ENCODE measurements at regions not wholly inside any gene's neighbourhood (a gene's known extent, or its start where the extent isn't known, plus 50 kb on each side); places are given as distances from the start of the nearest gene placed in this dataset.
"Not testable (repeated sequence)": the region's sequence is repeated elsewhere in the genome, so short reads cannot be mapped to it uniquely, and the experiment has no call there.

DNA sequence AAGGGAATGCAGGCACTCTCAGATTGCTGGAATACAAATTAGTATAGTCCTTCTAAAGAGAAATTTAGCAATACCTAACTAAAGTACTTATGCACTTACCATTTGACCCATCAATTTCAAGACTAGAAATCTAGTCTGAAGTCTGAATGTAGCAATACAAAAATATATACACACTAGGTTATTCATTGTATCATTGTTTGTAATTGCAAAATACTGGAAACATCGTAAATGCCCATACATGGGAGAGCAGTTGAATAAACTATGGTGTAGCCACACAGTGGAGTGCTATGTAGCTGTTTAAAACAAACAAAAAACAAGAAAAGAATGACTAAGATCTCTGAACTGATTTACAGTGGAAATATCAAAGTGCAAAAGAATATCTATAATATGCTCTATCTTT lies 346.4 kb downstream of the ZNF674 start:
- no peaks in the 10 kb centered on the region for H3K27me3 Mint-ChIP-seq (ENCODE audit: insufficient read depth, low read depth)
- no peak for TF ChIP-seq CTCF (IDR thresholded peaks at IDR 0.05)
- TF ChIP-seq EZH2phosphoT487 (IDR thresholded peaks at IDR 0.05) = no peak
- no peak for TF ChIP-seq EZH2 (IDR thresholded peaks at IDR 0.05)
- Histone ChIP-seq H3K4me2 (no peak overlapping the region), H4K20me1 (ENCODE audit: low read depth) (no peaks in the 10 kb centered on the region), H2AFZ (replicated peaks) (no peak overlapping the region), H3K9me3 (ENCODE audit: low read depth) (no peaks in the 10 kb centered on the region), H3K4me3 (no peak overlapping the region), H3K27ac (no peak overlapping the region), H3K9ac (no peak overlapping the region), H3K4me1 (no peaks in the 10 kb centered on the region), H3K27me3 (no peaks in the 10 kb centered on the region), H3K36me3 (no peaks in the 10 kb centered on the region), H3F3A (ENCODE audit: low read depth) (no peaks in the 10 kb centered on the region), H3K79me2 (ENCODE audit: low read depth) (no peaks in the 10 kb centered on the region)
- peaks cover 10% of the 10 kb centered on the region for H3K9me3 Mint-ChIP-seq
- no peak overlapping the region for H3K4me3 Mint-ChIP-seq
- no peaks in the 10 kb centered on the region for H3K36me3 Mint-ChIP-seq
- no peak overlapping the region for H3K27ac Mint-ChIP-seq
- peaks cover 3% of the 10 kb centered on the region for H3K4me1 Mint-ChIP-seq
- no peak for DNase-seq (ENCODE audit: low spot score)

DNA sequence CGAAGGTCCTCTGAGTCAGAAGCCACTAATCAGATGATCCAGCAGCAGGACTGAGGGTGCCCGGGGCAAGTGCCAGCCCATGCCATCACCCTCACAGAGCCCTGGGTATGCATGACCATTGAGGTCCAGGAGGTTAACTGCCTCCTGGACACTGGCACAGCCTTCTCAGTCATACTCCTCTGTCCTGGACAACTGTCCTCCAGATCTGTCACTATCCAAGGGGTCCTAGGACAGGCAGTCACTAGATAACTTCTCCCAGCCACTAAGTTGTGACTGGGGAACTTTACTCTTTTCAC lies 358.5 kb downstream of the ZNF674 start:
- H3K4me3 Mint-ChIP-seq; H3K79me2 ChIP-seq (ENCODE audit: low read depth); H4K20me1 ChIP-seq (ENCODE audit: low read depth); H3K4me2 ChIP-seq; H3K27ac Mint-ChIP-seq; H3K27ac ChIP-seq; H3F3A ChIP-seq (ENCODE audit: low read depth); H3K9me3 ChIP-seq (ENCODE audit: low read depth); H3K4me3 ChIP-seq; H3K9ac ChIP-seq; H3K27me3 Mint-ChIP-seq (ENCODE audit: insufficient read depth, low read depth); H2AFZ ChIP-seq (replicated peaks); H3K36me3 Mint-ChIP-seq; DNase-seq (ENCODE audit: low spot score); H3K27me3 ChIP-seq; H3K36me3 ChIP-seq; H3K4me1 Mint-ChIP-seq; H3K4me1 ChIP-seq: not testable (repeated sequence)
- peaks cover 15% of the 10 kb centered on the region for H3K9me3 Mint-ChIP-seq

GRCh38 chrX:46185923-46186810 lies 359.1 kb downstream of the ZNF674 start:
- H3K27ac ChIP-seq = no peak overlapping the region
- no peak overlapping the region for H3K4me3 Mint-ChIP-seq

More at GRCh38 chrX:46185923-46186810, 359.1 kb downstream of the ZNF674 start:
- TF ChIP-seq EZH2phosphoT487 (IDR thresholded peaks at IDR 0.05) (no peak), EZH2 (IDR thresholded peaks at IDR 0.05) (no peak), CTCF (IDR thresholded peaks at IDR 0.05) (no peak)
- no peaks in the 10 kb centered on the region for H3K36me3 ChIP-seq
- no peaks in the 10 kb centered on the region for H4K20me1 ChIP-seq (ENCODE audit: low read depth)
- Mint-ChIP-seq H3K27ac (no peak overlapping the region), H3K9me3 (peaks cover 18% of the 10 kb centered on the region), H3K27me3 (ENCODE audit: insufficient read depth, low read depth) (peaks cover 1% of the 10 kb centered on the region), H3K4me1 (no peaks in the 10 kb centered on the region), H3K36me3 (no peaks in the 10 kb centered on the region)
- no peaks in the 10 kb centered on the region for H3K27me3 ChIP-seq
- no peaks in the 10 kb centered on the region for H3F3A ChIP-seq (ENCODE audit: low read depth)
- no peak overlapping the region for H3K4me3 ChIP-seq
- no peak overlapping the region for H3K9ac ChIP-seq
- H2AFZ ChIP-seq (replicated peaks) = no peak overlapping the region
- no peaks in the 10 kb centered on the region for H3K79me2 ChIP-seq (ENCODE audit: low read depth)
- DNase-seq (ENCODE audit: low spot score) = no peak
- H3K4me1 ChIP-seq = no peaks in the 10 kb centered on the region
- H3K4me2 ChIP-seq = no peak overlapping the region
- no peaks in the 10 kb centered on the region for H3K9me3 ChIP-seq (ENCODE audit: low read depth)

Data from neural progenitor cell (in vitro differentiated cells).